Trophoblast cell (in vitro differentiated cells and primary cell): ENCODE measurements at regions not wholly inside any gene's neighbourhood (a gene's known extent, or its start where the extent isn't known, plus 50 kb on each side); places are given as distances from the start of the nearest gene placed in this dataset.

Source experiments
- DNase-seq, 2 donors: peaks; one replicate each; pipeline ENCODE4 v3.0.0-alpha.2; 2016
- H2AFZ ChIP-seq: 2 replicates; pipeline ENCODE4 v1.6.1; 2013; ENCODE audit warnings: low read length, moderate library complexity, mild to moderate bottlenecking; ENCODE audit not compliant: insufficient read depth, poor library complexity
- H2AK5ac ChIP-seq: 2 replicates; pipeline ENCODE4 v1.6.1; 2013; ENCODE audit warnings: mild to moderate bottlenecking, low read length
- H2BK120ac ChIP-seq: 2 replicates; pipeline ENCODE4 v1.6.1; 2013; ENCODE audit warnings: low read length, mild to moderate bottlenecking, moderate library complexity; ENCODE audit not compliant: insufficient read depth, poor library complexity
- H2BK12ac ChIP-seq: 2 replicates; pipeline ENCODE4 v1.6.1; 2013; ENCODE audit warnings: mild to moderate bottlenecking, low read length, moderate library complexity
- H2BK5ac ChIP-seq: 2 replicates; pipeline ENCODE4 v1.6.1; 2013; ENCODE audit warnings: low read length, low read depth, moderate library complexity, mild to moderate bottlenecking; ENCODE audit not compliant: poor library complexity
- H3K14ac ChIP-seq: 2 replicates; pipeline ENCODE4 v1.6.1; 2013; ENCODE audit warnings: mild to moderate bottlenecking, low read length
- H3K18ac ChIP-seq: 2 replicates; pipeline ENCODE4 v1.6.1; 2013; ENCODE audit warnings: mild to moderate bottlenecking, low read length
- H3K23ac ChIP-seq: 2 replicates; pipeline ENCODE4 v1.6.1; 2013; ENCODE audit warnings: low read length
- H3K27ac ChIP-seq: 2 replicates; pipeline ENCODE4 v1.5.1; 2013; ENCODE audit warnings: low read depth, mild to moderate bottlenecking, inconsistent platforms, low read length, moderate library complexity
- H3K27me3 ChIP-seq: 2 replicates; pipeline ENCODE4 v1.6.1; 2013; ENCODE audit warnings: inconsistent platforms, mild to moderate bottlenecking, low read length, moderate library complexity; ENCODE audit not compliant: insufficient read depth
- H3K36me3 ChIP-seq, 2 experiments: 1 replicate in 1 of 2; 2 replicates in 1 of 2; pipeline ENCODE4 v1.6.1; 2013; ENCODE audit warnings: low read length in 2 of 2, mild to moderate bottlenecking in 2 of 2, moderate library complexity in 1 of 2; ENCODE audit not compliant: insufficient read depth in 2 of 2, control insufficient read depth in 1 of 2
- H3K4ac ChIP-seq: 2 replicates; pipeline ENCODE4 v1.6.1; 2013; ENCODE audit warnings: low read depth, mild to moderate bottlenecking, low read length, moderate library complexity
- H3K4me1 ChIP-seq, 2 experiments: 1 replicate in 1 of 2; 2 replicates in 1 of 2; pipeline ENCODE4 v1.6.1; 2013; ENCODE audit warnings: low read length in 2 of 2, mild to moderate bottlenecking in 2 of 2, moderate library complexity in 1 of 2; ENCODE audit not compliant: insufficient read depth in 2 of 2, control insufficient read depth in 1 of 2
- H3K4me2 ChIP-seq: 2 replicates; pipeline ENCODE4 v1.6.1; 2013; ENCODE audit warnings: inconsistent platforms, mild to moderate bottlenecking, low read length, moderate library complexity
- H3K4me3 ChIP-seq: 2 replicates; pipeline ENCODE4 v1.5.1; 2013; ENCODE audit warnings: mild to moderate bottlenecking, low read depth, low read length, inconsistent platforms
- H3K79me1 ChIP-seq: one replicate; pipeline ENCODE4 v1.6.1; 2013; ENCODE audit warnings: low read length
- H3K79me2 ChIP-seq: 2 replicates; pipeline ENCODE4 v1.6.1; 2013; ENCODE audit warnings: low read length, mild to moderate bottlenecking; ENCODE audit not compliant: control insufficient read depth, insufficient read depth, poor library complexity
- H3K9ac ChIP-seq: 2 replicates; pipeline ENCODE4 v1.6.1; 2013; ENCODE audit warnings: mild to moderate bottlenecking, low read length
- H3K9me3 ChIP-seq: 2 replicates; pipeline ENCODE4 v1.6.1; 2013; ENCODE audit warnings: low read depth, mild to moderate bottlenecking, control low read depth, inconsistent platforms, low read length; ENCODE audit not compliant: insufficient read depth
- H4K12ac ChIP-seq: 2 replicates; pipeline ENCODE4 v1.6.1; 2013; ENCODE audit warnings: low read depth, mild to moderate bottlenecking, low read length, moderate library complexity
- H4K8ac ChIP-seq: 2 replicates; pipeline ENCODE4 v1.6.1; 2013; ENCODE audit warnings: low read depth, mild to moderate bottlenecking, low read length, moderate library complexity
- H4K91ac ChIP-seq: one replicate; pipeline ENCODE4 v1.6.1; 2013; ENCODE audit warnings: low read depth, mild to moderate bottlenecking, low read length, moderate library complexity
- WGBS: extraction: QIAGEN DNeasy Blood & Tissue Kit; methylation state at CpG from one replicate; pipeline ENCODE4 v1.1.7; 2013; ENCODE audit warnings: missing lambda C conversion rate; ENCODE audit not compliant: insufficient read length, insufficient coverage; ENCODE audit errors: extremely low coverage; 5-methylcytosine and 5-hydroxymethylcytosine counted together

- no peaks in the 10 kb centered on the region for H3K4me1 ChIP-seq
- H3K14ac ChIP-seq, result no peak overlapping the region
- H4K12ac ChIP-seq, result no peak overlapping the region
- H3K9me3 ChIP-seq, result no peaks in the 10 kb centered on the region
- H3K27ac ChIP-seq, result no peak overlapping the region
- H4K8ac ChIP-seq, result no peak overlapping the region
- no peaks in the 10 kb centered on the region for H3K79me1 ChIP-seq
- no peaks in the 10 kb centered on the region for H3K79me2 ChIP-seq
- no peak overlapping the region for H4K91ac ChIP-seq
- H3K36me3 ChIP-seq, result no peaks in the 10 kb centered on the region
- H3K27me3 ChIP-seq, result no peaks in the 10 kb centered on the region
- peak overlapping the region; percentile 40 for H3K9ac ChIP-seq
- H3K4me2 ChIP-seq, result no peak overlapping the region
- H2BK12ac ChIP-seq, result no peak overlapping the region
- no peak overlapping the region for H2BK120ac ChIP-seq
- no peak overlapping the region for H3K4ac ChIP-seq
- H2AFZ ChIP-seq, result no peak overlapping the region
- no peak overlapping the region for H3K4me3 ChIP-seq
- no peak overlapping the region for H3K18ac ChIP-seq
- no peak overlapping the region for H3K23ac ChIP-seq
- no peak overlapping the region for H2BK5ac ChIP-seq
- no peak overlapping the region for H2AK5ac ChIP-seq
- no peak for DNase-seq
- no CpG with 5 or more reads among the region's 2 CpGs for WGBS
Observed at GRCh38 chr1:90192408-90192807, 197.5 kb downstream of the ZNF326 start.

DNA sequence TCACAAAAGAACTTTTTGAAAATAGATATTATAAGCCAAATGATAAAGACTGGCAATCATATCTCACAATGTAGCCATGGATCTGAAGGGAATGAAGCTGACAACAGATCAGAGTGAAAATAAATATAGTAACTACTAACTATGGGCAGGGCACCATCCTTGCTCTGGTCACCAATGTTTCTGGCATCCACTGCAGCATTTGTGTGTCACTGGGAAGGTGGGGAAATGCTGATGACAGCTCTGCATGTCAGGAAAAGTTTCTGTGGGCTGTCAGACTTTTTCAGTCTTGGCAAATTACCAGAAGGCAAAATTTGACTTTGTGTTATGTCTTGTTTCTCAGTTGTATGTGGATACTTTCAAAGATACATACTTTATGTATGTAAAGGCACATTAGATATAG, 195.6 kb downstream of the ZNF326 start:
- H3K27ac ChIP-seq, result no peak overlapping the region
- no peak overlapping the region for H4K91ac ChIP-seq
- H3K23ac ChIP-seq, result no peak overlapping the region
- no peak for DNase-seq
- H2AFZ ChIP-seq, result no peak overlapping the region
- H3K4ac ChIP-seq, result no peak overlapping the region
- no peak overlapping the region for H2BK120ac ChIP-seq
- H2BK5ac ChIP-seq, result no peak overlapping the region
- H3K79me2 ChIP-seq, result no peaks in the 10 kb centered on the region
- no peak overlapping the region for H3K18ac ChIP-seq
- H2AK5ac ChIP-seq, result no peak overlapping the region
- no peaks in the 10 kb centered on the region for H3K27me3 ChIP-seq
- H3K79me1 ChIP-seq, result no peaks in the 10 kb centered on the region
- H3K36me3 ChIP-seq, result no peaks in the 10 kb centered on the region
- H3K9me3 ChIP-seq, result no peaks in the 10 kb centered on the region
- H3K14ac ChIP-seq, result no peak overlapping the region
- no peak overlapping the region for H4K8ac ChIP-seq
- no peak overlapping the region for H4K12ac ChIP-seq
- H3K4me1 ChIP-seq, result no peaks in the 10 kb centered on the region
- H2BK12ac ChIP-seq, result no peak overlapping the region
- H3K4me2 ChIP-seq, result no peak overlapping the region
- no peak overlapping the region for H3K9ac ChIP-seq
- no peak overlapping the region for H3K4me3 ChIP-seq

- H3K4me2 ChIP-seq, result no peak overlapping the region
- no peak overlapping the region for H3K4me3 ChIP-seq
- no peak overlapping the region for H2BK12ac ChIP-seq
- no peak overlapping the region for H3K23ac ChIP-seq
- no peak overlapping the region for H2AFZ ChIP-seq
- H3K4ac ChIP-seq, result no peak overlapping the region
- H2AK5ac ChIP-seq, result no peak overlapping the region
- no peak overlapping the region for H4K8ac ChIP-seq
- H3K27ac ChIP-seq, result no peak overlapping the region
- H3K9me3 ChIP-seq, result no peaks in the 10 kb centered on the region
- H3K9ac ChIP-seq, result no peak overlapping the region
- no CpG with 5 or more reads among the region's 4 CpGs for WGBS
- H2BK120ac ChIP-seq, result no peak overlapping the region
- DNase-seq, result no peak
- H3K18ac ChIP-seq, result no peak overlapping the region
- H2BK5ac ChIP-seq, result no peak overlapping the region
- H3K79me2 ChIP-seq, result no peaks in the 10 kb centered on the region
- H3K79me1 ChIP-seq, result no peaks in the 10 kb centered on the region
- no peak overlapping the region for H4K12ac ChIP-seq
- no peaks in the 10 kb centered on the region for H3K27me3 ChIP-seq
- H3K36me3 ChIP-seq, result no peaks in the 10 kb centered on the region
- H3K4me1 ChIP-seq, result no peaks in the 10 kb centered on the region
- H3K14ac ChIP-seq, result no peak overlapping the region
- no peak overlapping the region for H4K91ac ChIP-seq
Observed at GRCh38 chr1:90189889-90190288, 195.0 kb downstream of the ZNF326 start.

GRCh38 chr1:90187323-90187585, 192.3 kb downstream of the ZNF326 start:
- no peaks in the 10 kb centered on the region for H3K27me3 ChIP-seq
- H4K8ac ChIP-seq, result no peak overlapping the region
- H3K9me3 ChIP-seq, result no peaks in the 10 kb centered on the region
- H2AK5ac ChIP-seq, result no peak overlapping the region
- H3K4ac ChIP-seq, result no peak overlapping the region
- no peak overlapping the region for H4K12ac ChIP-seq
- no peaks in the 10 kb centered on the region for H3K36me3 ChIP-seq
- H3K14ac ChIP-seq, result no peak overlapping the region
- H3K27ac ChIP-seq, result no peak overlapping the region
- H2AFZ ChIP-seq, result no peak overlapping the region
- H2BK5ac ChIP-seq, result no peak overlapping the region
- no peak overlapping the region for H4K91ac ChIP-seq
- H3K4me1 ChIP-seq, result no peaks in the 10 kb centered on the region
- no peaks in the 10 kb centered on the region for H3K79me1 ChIP-seq
- H3K79me2 ChIP-seq, result no peaks in the 10 kb centered on the region
- H3K4me2 ChIP-seq, result no peak overlapping the region
- no peak overlapping the region for H3K9ac ChIP-seq
- no peak for DNase-seq
- no peak overlapping the region for H3K4me3 ChIP-seq
- no CpG with 5 or more reads among the region's 2 CpGs for WGBS
- no peak overlapping the region for H2BK120ac ChIP-seq
- H2BK12ac ChIP-seq, result no peak overlapping the region
- H3K18ac ChIP-seq, result no peak overlapping the region
- H3K23ac ChIP-seq, result no peak overlapping the region
